A673 (cell line): ENCODE measurements at regions not wholly inside any gene's neighbourhood (a gene's known extent, or its start where the extent isn't known, plus 50 kb on each side); places are given as distances from the start of the nearest gene placed in this dataset.

Experiments
- BruUV-seq: library from RNA; stranded (reverse); fragments of 400-500 nt; replicated peaks from 2 replicates; lab custom pipeline; 2021; lab: Mats Ljungman, UMichigan
- CTCF ChIA-PET: fragments of 300-600 bp; sonication (Branson Sonifier 250); formaldehyde crosslinking; loops from one replicate; lab custom pipeline; 2022; ENCODE audit warnings: antibody characterized with exemption; lab: Charles Lee
- POLR2A ChIA-PET: fragments of 300-600 bp; sonication (Branson Sonifier 250); formaldehyde crosslinking; loops from one replicate; lab custom pipeline; 2022; ENCODE audit warnings: antibody characterized with exemption; ENCODE audit not compliant: low non-redundant PET; lab: Charles Lee
- DNase-seq: peaks from one replicate; pipeline ENCODE4 v3.0.0-alpha.2; 2015; ENCODE audit warnings: low spot score
- H3K27ac ChIP-seq: fragments of 200-600 bp; sonication (generic); 2 replicates; pipeline ENCODE4 v1.5.1; 2016; ENCODE audit warnings: mixed run types, low read depth, mild to moderate bottlenecking, mixed read lengths, antibody characterized with exemption, low read length; ENCODE audit not compliant: poor library complexity, severe bottlenecking
- H3K27me3 ChIP-seq: fragments of 200-600 bp; sonication (generic); replicated peaks from 2 replicates; pipeline ENCODE4 v1.6.1; 2017; ENCODE audit warnings: mixed run types, low read depth, mild to moderate bottlenecking, mixed read lengths, antibody characterized with exemption, low read length; ENCODE audit not compliant: insufficient read depth, poor library complexity
- H3K36me3 ChIP-seq: fragments of 200-600 bp; sonication (generic); 2 replicates; pipeline ENCODE4 v1.6.1; 2016; ENCODE audit warnings: mixed run types, mild to moderate bottlenecking, mixed read lengths, antibody characterized with exemption, low read length; ENCODE audit not compliant: insufficient read depth, poor library complexity, severe bottlenecking
- H3K4me1 ChIP-seq: fragments of 200-600 bp; sonication (generic); 2 replicates; pipeline ENCODE4 v1.6.1; 2017; ENCODE audit warnings: mixed run types, mild to moderate bottlenecking, mixed read lengths, antibody characterized with exemption, low read length; ENCODE audit not compliant: insufficient read depth, poor library complexity, severe bottlenecking
- H3K4me3 ChIP-seq: fragments of 200-600 bp; sonication (generic); 2 replicates; pipeline ENCODE4 v1.5.1; 2016; ENCODE audit warnings: low read depth, mixed run types, mild to moderate bottlenecking, mixed read lengths, low read length; ENCODE audit not compliant: poor library complexity, severe bottlenecking
- H3K9me3 ChIP-seq: fragments of 200-600 bp; sonication (generic); 2 replicates; pipeline ENCODE4 v1.6.1; 2016; ENCODE audit warnings: mixed run types, low read depth, mild to moderate bottlenecking, mixed read lengths, antibody characterized with exemption, low read length; ENCODE audit not compliant: poor library complexity, severe bottlenecking
- CTCF ChIP-seq: fragments of 300-800, 200-600 bp; sonication (generic); conservative IDR thresholded peaks from 2 replicates; pipeline ENCODE4 v1.5.1; 2017; ENCODE audit warnings: low read depth, mild to moderate bottlenecking, antibody characterized with exemption, low read length, moderate library complexity, mixed read lengths
- EZH2 ChIP-seq: fragments of 200-600 bp; sonication (generic); IDR thresholded peaks from 2 replicates; pipeline ENCODE4 v1.6.1; 2017; ENCODE audit warnings: borderline replicate concordance, low read depth, mild to moderate bottlenecking, mixed read lengths, antibody characterized with exemption, low read length; ENCODE audit not compliant: poor library complexity, severe bottlenecking
- intact Hi-C: fragments of 100-400 bp; cut with micrococcal nuclease; formaldehyde crosslinking; loops from one replicate; pipeline ENCODE4 v1.10.0; 2022; ENCODE audit not compliant: unreplicated experiment

GRCh38 chrX:42978655-42979379, 200.9 kb upstream of the PPP1R2C start:
- no peak overlapping the region for H3K4me3 ChIP-seq
- H3K36me3 ChIP-seq = no peaks in the 10 kb centered on the region
- H3K27me3 ChIP-seq = no peaks in the 10 kb centered on the region
- H3K9me3 ChIP-seq = no peaks in the 10 kb centered on the region
- no TSS peak for BruUV-seq
- no peaks in the 10 kb centered on the region for H3K4me1 ChIP-seq
- POLR2A ChIA-PET = no interaction called here
- CTCF ChIA-PET = no interaction called here
- TF ChIP-seq EZH2 (no peak), CTCF (no peak)
- intact Hi-C loops = no loop called here
- H3K27ac ChIP-seq = no peak overlapping the region
- no peak for DNase-seq

GRCh38 chrX:42988700-42989099, 210.7 kb upstream of the PPP1R2C start:
- DNase-seq = no peak
- ChIA-PET CTCF (no interaction called here), POLR2A (no interaction called here)
- intact Hi-C loops = no loop called here
- H3K27me3 ChIP-seq = no peaks in the 10 kb centered on the region
- H3K27ac ChIP-seq = no peak overlapping the region
- H3K9me3 ChIP-seq = no peaks in the 10 kb centered on the region
- TF ChIP-seq EZH2 = no peak
- no peak for TF ChIP-seq CTCF
- H3K4me1 ChIP-seq = no peaks in the 10 kb centered on the region
- no peak overlapping the region for H3K4me3 ChIP-seq
- H3K36me3 ChIP-seq = no peaks in the 10 kb centered on the region
- BruUV-seq = no TSS peak

GRCh38 chrX:42992199-42992943, 214.4 kb upstream of the PPP1R2C start:
- H3K4me3 ChIP-seq = no peak overlapping the region
- no peaks in the 10 kb centered on the region for H3K4me1 ChIP-seq
- no TSS peak for BruUV-seq
- H3K36me3 ChIP-seq = no peaks in the 10 kb centered on the region
- intact Hi-C loops = no loop called here
- ChIA-PET CTCF (no interaction called here), POLR2A (no interaction called here)
- DNase-seq = no peak
- TF ChIP-seq CTCF (no peak), EZH2 (no peak)
- no peaks in the 10 kb centered on the region for H3K27me3 ChIP-seq
- H3K27ac ChIP-seq = no peak overlapping the region
- H3K9me3 ChIP-seq = no peaks in the 10 kb centered on the region
